ENCODE measurements at regions not wholly inside any gene's neighbourhood (a gene's known extent, or its start where the extent isn't known, plus 50 kb on each side); places are given as distances from the start of the nearest gene placed in this dataset.

DNA sequence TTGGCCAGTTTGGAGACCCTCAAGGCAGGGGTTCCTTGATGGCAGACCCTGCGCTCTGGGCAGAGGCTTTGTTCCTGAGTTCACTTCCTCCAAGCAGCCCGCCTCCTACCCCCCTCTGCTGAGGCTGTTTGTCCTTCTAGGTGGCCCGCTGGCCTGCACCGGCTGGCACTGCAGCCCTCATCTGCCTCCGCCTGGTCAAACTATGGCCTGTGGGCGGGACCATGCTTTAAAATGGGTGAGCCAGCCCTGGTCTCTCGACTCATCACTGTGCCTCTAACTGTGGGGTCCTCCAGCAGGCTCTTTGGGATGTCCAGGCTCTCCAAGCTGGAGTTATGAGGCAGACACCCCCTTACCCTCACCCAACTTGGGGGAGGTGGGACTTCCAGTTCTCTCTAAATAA, 78.9 kb upstream of the SLC22A11 start:
- TF ChIP-seq TAF1 (IDR thresholded peaks at IDR 0.05; ENCODE audit: borderline replicate concordance, insufficient read depth, low read length) (no peak), SIN3A (IDR thresholded peaks at IDR 0.05; ENCODE audit: borderline replicate concordance, insufficient read depth, low read length) (no peak), POLR2AphosphoS5 (IDR thresholded peaks at IDR 0.05; ENCODE audit: low read depth, low read length) (no peak)
- TF ChIP-seq, protein P1, sequence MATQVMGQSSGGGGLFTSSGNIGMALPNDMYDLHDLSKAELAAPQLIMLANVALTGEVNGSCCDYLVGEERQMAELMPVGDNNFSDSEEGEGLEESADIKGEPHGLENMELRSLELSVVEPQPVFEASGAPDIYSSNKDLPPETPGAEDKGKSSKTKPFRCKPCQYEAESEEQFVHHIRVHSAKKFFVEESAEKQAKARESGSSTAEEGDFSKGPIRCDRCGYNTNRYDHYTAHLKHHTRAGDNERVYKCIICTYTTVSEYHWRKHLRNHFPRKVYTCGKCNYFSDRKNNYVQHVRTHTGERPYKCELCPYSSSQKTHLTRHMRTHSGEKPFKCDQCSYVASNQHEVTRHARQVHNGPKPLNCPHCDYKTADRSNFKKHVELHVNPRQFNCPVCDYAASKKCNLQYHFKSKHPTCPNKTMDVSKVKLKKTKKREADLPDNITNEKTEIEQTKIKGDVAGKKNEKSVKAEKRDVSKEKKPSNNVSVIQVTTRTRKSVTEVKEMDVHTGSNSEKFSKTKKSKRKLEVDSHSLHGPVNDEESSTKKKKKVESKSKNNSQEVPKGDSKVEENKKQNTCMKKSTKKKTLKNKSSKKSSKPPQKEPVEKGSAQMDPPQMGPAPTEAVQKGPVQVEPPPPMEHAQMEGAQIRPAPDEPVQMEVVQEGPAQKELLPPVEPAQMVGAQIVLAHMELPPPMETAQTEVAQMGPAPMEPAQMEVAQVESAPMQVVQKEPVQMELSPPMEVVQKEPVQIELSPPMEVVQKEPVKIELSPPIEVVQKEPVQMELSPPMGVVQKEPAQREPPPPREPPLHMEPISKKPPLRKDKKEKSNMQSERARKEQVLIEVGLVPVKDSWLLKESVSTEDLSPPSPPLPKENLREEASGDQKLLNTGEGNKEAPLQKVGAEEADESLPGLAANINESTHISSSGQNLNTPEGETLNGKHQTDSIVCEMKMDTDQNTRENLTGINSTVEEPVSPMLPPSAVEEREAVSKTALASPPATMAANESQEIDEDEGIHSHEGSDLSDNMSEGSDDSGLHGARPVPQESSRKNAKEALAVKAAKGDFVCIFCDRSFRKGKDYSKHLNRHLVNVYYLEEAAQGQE (IDR thresholded peaks at IDR 0.05; ENCODE audit: insufficient read depth in 1 of 2, low read depth in 2 of 2, low read length in 2 of 2), result no peak

DNA sequence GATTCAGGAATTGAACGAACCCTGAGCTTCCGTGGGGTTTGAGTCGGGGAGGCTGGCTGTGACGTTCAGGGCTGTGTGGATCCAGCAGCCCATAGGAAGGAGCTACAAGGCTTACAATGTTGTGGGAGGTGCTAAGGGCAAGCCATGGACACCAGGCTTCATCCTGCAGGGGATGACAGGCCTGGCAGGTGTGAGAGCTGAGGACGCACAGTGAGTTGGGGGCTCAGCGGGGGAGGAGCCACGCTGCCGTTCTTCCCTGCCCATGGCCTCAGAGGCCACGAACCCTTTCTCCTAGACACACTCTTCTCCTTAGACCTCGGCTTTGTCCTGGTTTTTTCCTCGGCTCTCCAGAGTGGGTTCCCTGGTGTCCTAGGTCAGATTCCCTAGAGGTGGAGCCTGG, 78.1 kb upstream of the SLC22A11 start:
- TF ChIP-seq SIN3A (IDR thresholded peaks at IDR 0.05; ENCODE audit: borderline replicate concordance, insufficient read depth, low read length) (no peak), TAF1 (IDR thresholded peaks at IDR 0.05; ENCODE audit: borderline replicate concordance, insufficient read depth, low read length) (no peak), FOXP2 (optimal IDR thresholded peaks at IDR 0.05; ENCODE audit: borderline replicate concordance, extremely low read depth, extremely low read length, insufficient read depth) (no peak)

DNA sequence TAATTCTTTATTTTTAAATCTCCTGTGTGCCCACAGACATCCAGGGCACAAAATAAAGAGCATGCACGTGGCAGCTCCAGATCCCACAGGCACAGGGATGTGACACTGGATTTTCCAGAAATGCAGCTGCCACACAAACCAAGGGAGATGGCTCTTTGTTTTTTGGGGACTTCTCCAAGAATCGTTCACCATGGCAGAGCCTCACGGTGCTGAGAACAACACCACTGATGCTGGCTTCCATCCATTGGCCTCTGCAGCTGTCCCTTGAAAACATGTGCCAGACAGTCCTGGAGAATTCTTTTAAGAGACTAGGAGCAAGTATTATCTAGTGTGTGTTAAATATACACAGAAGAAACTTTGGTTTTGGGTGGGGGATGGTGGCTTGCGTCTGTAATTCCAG, 73.2 kb upstream of the SLC22A11 start:
- TF ChIP-seq POLR2AphosphoS5 (IDR thresholded peaks at IDR 0.05; ENCODE audit: low read depth, low read length), result no peak
- TF ChIP-seq FOXP2 (optimal IDR thresholded peaks at IDR 0.05; ENCODE audit: borderline replicate concordance, extremely low read depth, extremely low read length, insufficient read depth), result no peak
- TF ChIP-seq TAF1 (IDR thresholded peaks at IDR 0.05; ENCODE audit: borderline replicate concordance, insufficient read depth, low read length), result no peak

DNA sequence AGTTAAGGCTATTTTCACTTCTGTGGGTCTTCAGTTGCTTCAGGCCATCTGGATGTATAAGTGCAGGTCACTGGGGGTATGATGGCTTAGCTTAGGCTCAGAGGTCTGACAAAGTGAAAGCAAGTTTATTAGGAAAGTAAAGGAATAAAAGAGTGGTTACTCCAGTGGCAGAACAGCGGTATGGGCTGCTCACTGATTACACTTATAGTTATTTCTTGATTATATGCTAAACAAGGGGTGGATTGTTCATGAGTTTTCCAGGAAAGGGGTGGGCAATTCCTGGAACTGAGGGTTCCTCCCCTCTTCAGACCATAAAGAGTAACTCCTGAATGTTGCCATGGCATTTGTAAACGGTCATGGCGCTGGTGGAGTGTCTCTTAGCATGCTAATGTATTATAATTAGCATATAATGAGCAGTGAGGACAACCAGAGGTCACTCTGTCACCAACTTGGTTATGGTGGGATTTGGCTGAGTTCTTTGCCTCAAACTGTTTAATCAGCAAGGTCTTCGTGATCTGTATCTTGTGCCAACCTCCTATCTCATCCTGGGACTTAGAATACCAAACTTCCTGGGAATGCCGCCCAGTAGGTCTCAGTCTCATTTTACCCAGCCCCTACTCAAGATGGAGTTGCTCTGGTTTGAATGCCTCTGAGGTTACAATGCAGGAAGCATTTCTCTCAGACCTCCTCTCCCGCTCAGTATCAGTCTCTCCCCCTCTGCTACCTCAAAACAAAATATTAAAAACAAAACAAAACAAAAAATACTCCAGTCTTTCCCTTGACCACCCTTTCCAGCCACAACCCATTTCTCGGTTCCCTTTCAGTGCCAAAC, 71.3 kb upstream of the SLC22A11 start:
- TF ChIP-seq SIN3A (IDR thresholded peaks at IDR 0.05; ENCODE audit: borderline replicate concordance, insufficient read depth, low read length), result no peak
- TF ChIP-seq, protein P1 (IDR thresholded peaks at IDR 0.05; ENCODE audit: insufficient read depth in 1 of 2, low read depth in 2 of 2, low read length in 2 of 2), result no peak
- no peak for TF ChIP-seq POLR2AphosphoS5 (IDR thresholded peaks at IDR 0.05; ENCODE audit: low read depth, low read length)
- no peak for TF ChIP-seq TAF1 (IDR thresholded peaks at IDR 0.05; ENCODE audit: borderline replicate concordance, insufficient read depth, low read length)
- TF ChIP-seq FOXP2 (optimal IDR thresholded peaks at IDR 0.05; ENCODE audit: borderline replicate concordance, extremely low read depth, extremely low read length, insufficient read depth), result no peak

DNA sequence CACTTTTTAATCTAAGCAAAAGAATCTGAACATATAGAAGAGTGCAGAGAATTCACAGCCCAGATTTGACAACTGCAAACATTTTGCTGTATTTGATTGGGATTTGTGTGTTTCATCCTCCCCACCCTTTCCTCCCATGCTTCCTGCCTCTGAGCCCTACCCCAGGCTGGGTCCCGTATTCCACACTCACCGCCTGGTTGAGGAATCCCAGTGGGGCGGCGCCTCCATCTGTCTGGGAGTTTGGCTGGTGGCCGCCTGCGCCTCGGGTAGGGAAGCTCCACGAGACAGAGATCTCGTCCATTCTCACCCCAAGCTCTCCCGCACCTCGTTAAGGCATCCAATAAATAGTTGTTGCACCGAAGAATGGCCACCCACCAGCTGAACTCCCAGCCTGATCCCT, 70.7 kb upstream of the SLC22A11 start:
- TF ChIP-seq POLR2AphosphoS5 (IDR thresholded peaks at IDR 0.05; ENCODE audit: low read depth, low read length) (no peak), FOXP2 (optimal IDR thresholded peaks at IDR 0.05; ENCODE audit: borderline replicate concordance, extremely low read depth, extremely low read length, insufficient read depth) (no peak), TAF1 (IDR thresholded peaks at IDR 0.05; ENCODE audit: borderline replicate concordance, insufficient read depth, low read length) (no peak), SIN3A (IDR thresholded peaks at IDR 0.05; ENCODE audit: borderline replicate concordance, insufficient read depth, low read length) (no peak)
- TF ChIP-seq, protein P1 (IDR thresholded peaks at IDR 0.05; ENCODE audit: insufficient read depth in 1 of 2, low read depth in 2 of 2, low read length in 2 of 2), result no peak

DNA sequence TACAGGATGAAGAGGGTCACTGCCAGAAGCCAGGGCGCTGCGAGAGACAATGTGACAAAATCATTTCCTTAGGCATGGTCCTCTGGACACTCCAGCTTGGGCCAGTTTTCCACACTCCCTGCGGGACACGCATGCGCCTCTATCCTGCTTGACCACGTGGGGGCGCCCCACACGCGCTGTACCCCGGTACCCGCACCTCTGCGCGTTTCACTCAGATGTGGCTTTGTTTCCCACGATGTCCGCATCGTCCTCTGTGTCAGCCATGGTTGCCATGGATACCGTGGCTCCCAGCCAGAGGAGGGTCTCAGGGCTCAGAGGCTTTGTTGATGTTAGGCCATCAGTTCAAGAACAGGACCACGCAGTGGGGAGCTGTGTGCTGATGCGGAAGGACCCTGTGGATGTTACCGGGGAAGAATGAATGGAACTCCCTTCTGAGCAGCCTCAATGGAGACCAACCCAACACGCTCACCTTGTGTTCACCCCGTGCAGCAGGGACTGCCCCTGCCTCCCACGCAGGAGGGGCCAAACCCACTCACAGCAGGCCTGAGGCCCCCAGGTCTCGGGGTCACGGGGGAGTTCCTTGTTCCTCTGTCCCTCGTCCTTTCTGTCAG, 65.8 kb upstream of the SLC22A11 start:
- TF ChIP-seq FOXP2 (optimal IDR thresholded peaks at IDR 0.05; ENCODE audit: borderline replicate concordance, extremely low read depth, extremely low read length, insufficient read depth) (peak; percentile 18), POLR2AphosphoS5 (IDR thresholded peaks at IDR 0.05; ENCODE audit: low read depth, low read length) (no peak)
